ENCODE measurements at regions not wholly inside any gene's neighbourhood (a gene's known extent, or its start where the extent isn't known, plus 50 kb on each side); places are given as distances from the start of the nearest gene placed in this dataset.

- H3K4me1 Mint-ChIP-seq: no peaks in the 10 kb centered on the region
- Histone ChIP-seq H3K36me3 (ENCODE audit: insufficient read depth, low read length) (no peaks in the 10 kb centered on the region), H3K4me3 (ENCODE audit: low read length) (no peak overlapping the region), H3K9me3 (ENCODE audit: low read length) (no peaks in the 10 kb centered on the region), H3K27me3 (ENCODE audit: insufficient read depth, low read length, poor library complexity, severe bottlenecking) (no peaks in the 10 kb centered on the region), H3K4me1 (ENCODE audit: insufficient read depth, low read length) (no peaks in the 10 kb centered on the region), H3K27ac (ENCODE audit: low read depth, low read length) (no peak overlapping the region)
- no peak overlapping the region for H3K27ac Mint-ChIP-seq
- no peaks in the 10 kb centered on the region for H3K9me3 Mint-ChIP-seq
- H3K36me3 Mint-ChIP-seq: no peaks in the 10 kb centered on the region
- DNase-seq: no peak
- CTCF ChIA-PET: no interaction called here
- peaks cover 0 to 3% of the 10 kb centered on the region in 2 donors for H3K27me3 Mint-ChIP-seq
- no peak overlapping the region for H3K4me3 Mint-ChIP-seq
- POLR2A ChIA-PET: no interaction called here
Measured at GRCh38 chr4:141457653-141458052, 178.7 kb upstream of the IL15 start.

GRCh38 chr4:141458501-141458900 lies 177.9 kb upstream of the IL15 start:
- CTCF ChIA-PET: no interaction called here
- H3K4me3 Mint-ChIP-seq: no peak overlapping the region
- peaks cover 0 to 3% of the 10 kb centered on the region in 2 donors for H3K27me3 Mint-ChIP-seq

GRCh38 chr4:141459020-141459419 lies 177.4 kb upstream of the IL15 start:
- H3K27ac ChIP-seq (ENCODE audit: low read depth, low read length): no peak overlapping the region
- no peak overlapping the region for H3K4me3 ChIP-seq (ENCODE audit: low read length)
- Mint-ChIP-seq H3K27ac (no peak overlapping the region), H3K4me1 (no peaks in the 10 kb centered on the region), H3K36me3 (no peaks in the 10 kb centered on the region), H3K4me3 (no peak overlapping the region), H3K9me3 (no peaks in the 10 kb centered on the region), H3K27me3 (peaks cover 0 to 3% of the 10 kb centered on the region in 2 donors)
- no peaks in the 10 kb centered on the region for H3K4me1 ChIP-seq (ENCODE audit: insufficient read depth, low read length)
- ChIA-PET CTCF (no interaction called here), POLR2A (no interaction called here)
- no peaks in the 10 kb centered on the region for H3K36me3 ChIP-seq (ENCODE audit: insufficient read depth, low read length)
- H3K27me3 ChIP-seq (ENCODE audit: insufficient read depth, low read length, poor library complexity, severe bottlenecking): no peaks in the 10 kb centered on the region
- DNase-seq: no peak
- H3K9me3 ChIP-seq (ENCODE audit: low read length): no peaks in the 10 kb centered on the region

More at GRCh38 chr4:141458501-141458900, 177.9 kb upstream of the IL15 start:
- Mint-ChIP-seq H3K4me1 (no peaks in the 10 kb centered on the region), H3K27ac (no peak overlapping the region), H3K36me3 (no peaks in the 10 kb centered on the region), H3K9me3 (no peaks in the 10 kb centered on the region)
- Histone ChIP-seq H3K27ac (ENCODE audit: low read depth, low read length) (no peak overlapping the region), H3K36me3 (ENCODE audit: insufficient read depth, low read length) (no peaks in the 10 kb centered on the region), H3K27me3 (ENCODE audit: insufficient read depth, low read length, poor library complexity, severe bottlenecking) (no peaks in the 10 kb centered on the region), H3K9me3 (ENCODE audit: low read length) (no peaks in the 10 kb centered on the region), H3K4me3 (ENCODE audit: low read length) (no peak overlapping the region), H3K4me1 (ENCODE audit: insufficient read depth, low read length) (no peaks in the 10 kb centered on the region)
- POLR2A ChIA-PET: no interaction called here
- no peak for DNase-seq

GRCh38 chr4:141462361-141462760 lies 174.0 kb upstream of the IL15 start:
- POLR2A ChIA-PET: no interaction called here
- no peak for DNase-seq
- Histone ChIP-seq H3K36me3 (ENCODE audit: insufficient read depth, low read length) (no peaks in the 10 kb centered on the region), H3K27me3 (ENCODE audit: insufficient read depth, low read length, poor library complexity, severe bottlenecking) (no peaks in the 10 kb centered on the region), H3K9me3 (ENCODE audit: low read length) (no peaks in the 10 kb centered on the region), H3K4me1 (ENCODE audit: insufficient read depth, low read length) (no peaks in the 10 kb centered on the region), H3K27ac (ENCODE audit: low read depth, low read length) (no peak overlapping the region), H3K4me3 (ENCODE audit: low read length) (no peak overlapping the region)
- Mint-ChIP-seq H3K27ac (no peak overlapping the region), H3K9me3 (no peaks in the 10 kb centered on the region), H3K4me1 (no peaks in the 10 kb centered on the region), H3K36me3 (no peaks in the 10 kb centered on the region), H3K27me3 (peaks cover 0 to 2% of the 10 kb centered on the region in 2 donors), H3K4me3 (no peak overlapping the region)
- CTCF ChIA-PET: no interaction called here

- no peak for DNase-seq
- POLR2A ChIA-PET: no interaction called here
- CTCF ChIA-PET: no interaction called here
- no peak overlapping the region for H3K4me3 ChIP-seq (ENCODE audit: low read length)
- no peaks in the 10 kb centered on the region for H3K36me3 ChIP-seq (ENCODE audit: insufficient read depth, low read length)
- Mint-ChIP-seq H3K27me3 (peaks cover 0 to 2% of the 10 kb centered on the region in 2 donors), H3K4me3 (no peak overlapping the region), H3K4me1 (no peaks in the 10 kb centered on the region), H3K27ac (no peak overlapping the region), H3K9me3 (no peaks in the 10 kb centered on the region), H3K36me3 (no peaks in the 10 kb centered on the region)
- H3K27ac ChIP-seq (ENCODE audit: low read depth, low read length): no peak overlapping the region
- no peaks in the 10 kb centered on the region for H3K9me3 ChIP-seq (ENCODE audit: low read length)
- H3K4me1 ChIP-seq (ENCODE audit: insufficient read depth, low read length): no peaks in the 10 kb centered on the region
- no peaks in the 10 kb centered on the region for H3K27me3 ChIP-seq (ENCODE audit: insufficient read depth, low read length, poor library complexity, severe bottlenecking)
Measured at GRCh38 chr4:141463678-141464077, 172.7 kb upstream of the IL15 start.

- H3K36me3 ChIP-seq (ENCODE audit: insufficient read depth, low read length): no peaks in the 10 kb centered on the region
- Mint-ChIP-seq H3K4me3 (no peak overlapping the region), H3K4me1 (no peaks in the 10 kb centered on the region), H3K36me3 (no peaks in the 10 kb centered on the region), H3K9me3 (no peaks in the 10 kb centered on the region), H3K27me3 (peaks cover 0 to 2% of the 10 kb centered on the region in 2 donors), H3K27ac (no peak overlapping the region)
- H3K4me1 ChIP-seq (ENCODE audit: insufficient read depth, low read length): no peaks in the 10 kb centered on the region
- CTCF ChIA-PET: no interaction called here
- POLR2A ChIA-PET: no interaction called here
- no peak for DNase-seq
- no peak overlapping the region for H3K27ac ChIP-seq (ENCODE audit: low read depth, low read length)
- H3K27me3 ChIP-seq (ENCODE audit: insufficient read depth, low read length, poor library complexity, severe bottlenecking): no peaks in the 10 kb centered on the region
- no peak overlapping the region for H3K4me3 ChIP-seq (ENCODE audit: low read length)
- H3K9me3 ChIP-seq (ENCODE audit: low read length): no peaks in the 10 kb centered on the region
Measured at GRCh38 chr4:141464366-141464765, 172.0 kb upstream of the IL15 start.

GRCh38 chr4:141465171-141465570 lies 171.2 kb upstream of the IL15 start:
- no peak overlapping the region for H3K4me3 Mint-ChIP-seq
- H3K36me3 ChIP-seq (ENCODE audit: insufficient read depth, low read length): no peaks in the 10 kb centered on the region
- no peaks in the 10 kb centered on the region for H3K27me3 ChIP-seq (ENCODE audit: insufficient read depth, low read length, poor library complexity, severe bottlenecking)
- no peak overlapping the region for H3K27ac ChIP-seq (ENCODE audit: low read depth, low read length)
- H3K27me3 Mint-ChIP-seq: peaks cover 0 to 2% of the 10 kb centered on the region in 2 donors
- H3K9me3 Mint-ChIP-seq: no peaks in the 10 kb centered on the region
- no peak overlapping the region for H3K27ac Mint-ChIP-seq
- POLR2A ChIA-PET: no interaction called here
- no peaks in the 10 kb centered on the region for H3K9me3 ChIP-seq (ENCODE audit: low read length)
- CTCF ChIA-PET: no interaction called here
- H3K36me3 Mint-ChIP-seq: no peaks in the 10 kb centered on the region
- no peaks in the 10 kb centered on the region for H3K4me1 Mint-ChIP-seq
- DNase-seq: no peak
- no peak overlapping the region for H3K4me3 ChIP-seq (ENCODE audit: low read length)
- no peaks in the 10 kb centered on the region for H3K4me1 ChIP-seq (ENCODE audit: insufficient read depth, low read length)

- H3K27me3 ChIP-seq (ENCODE audit: insufficient read depth, low read length, poor library complexity, severe bottlenecking): no peaks in the 10 kb centered on the region
- no peak for DNase-seq
- no peak overlapping the region for H3K27ac ChIP-seq (ENCODE audit: low read depth, low read length)
- H3K4me3 Mint-ChIP-seq: no peak overlapping the region
- no peaks in the 10 kb centered on the region for H3K4me1 Mint-ChIP-seq
- no peaks in the 10 kb centered on the region for H3K4me1 ChIP-seq (ENCODE audit: insufficient read depth, low read length)
- H3K27me3 Mint-ChIP-seq: peaks cover 0 to 2% of the 10 kb centered on the region in 2 donors
- no peaks in the 10 kb centered on the region for H3K9me3 ChIP-seq (ENCODE audit: low read length)
- H3K36me3 ChIP-seq (ENCODE audit: insufficient read depth, low read length): no peaks in the 10 kb centered on the region
- peaks cover 0 to 1% (median 0%) of the 10 kb centered on the region in 5 donors for H3K9me3 Mint-ChIP-seq
- no peaks in the 10 kb centered on the region for H3K36me3 Mint-ChIP-seq
- no peak overlapping the region for H3K4me3 ChIP-seq (ENCODE audit: low read length)
- CTCF ChIA-PET: no interaction called here
- H3K27ac Mint-ChIP-seq: no peak overlapping the region
- POLR2A ChIA-PET: no interaction called here
Measured at GRCh38 chr4:141467225-141467624, 169.2 kb upstream of the IL15 start.

GRCh38 chr4:141469392-141469791 lies 167.0 kb upstream of the IL15 start:
- CTCF ChIA-PET: no interaction called here
- Mint-ChIP-seq H3K4me3 (no peak overlapping the region), H3K4me1 (no peaks in the 10 kb centered on the region), H3K36me3 (no peaks in the 10 kb centered on the region), H3K9me3 (peaks cover 0 to 3% (median 0%) of the 10 kb centered on the region in 5 donors), H3K27me3 (peaks cover 0 to 2% of the 10 kb centered on the region in 2 donors), H3K27ac (no peak overlapping the region)
- no peaks in the 10 kb centered on the region for H3K27me3 ChIP-seq (ENCODE audit: insufficient read depth, low read length, poor library complexity, severe bottlenecking)
- H3K4me1 ChIP-seq (ENCODE audit: insufficient read depth, low read length): no peaks in the 10 kb centered on the region
- no peak overlapping the region for H3K27ac ChIP-seq (ENCODE audit: low read depth, low read length)
- no peaks in the 10 kb centered on the region for H3K9me3 ChIP-seq (ENCODE audit: low read length)
- POLR2A ChIA-PET: no interaction called here
- H3K36me3 ChIP-seq (ENCODE audit: insufficient read depth, low read length): no peaks in the 10 kb centered on the region
- DNase-seq: no peak
- no peak overlapping the region for H3K4me3 ChIP-seq (ENCODE audit: low read length)

All from CD8-positive, alpha-beta memory T cell (primary cell).